SK-N-SH treated with all-trans-retinoic acid at 6 μM for 48 hours (cell line): ENCODE measurements at regions not wholly inside any gene's neighbourhood (a gene's known extent, or its start where the extent isn't known, plus 50 kb on each side); places are given as distances from the start of the nearest gene placed in this dataset.

Source experiments
- ATAC-seq: fragments of 200-7000 bp; cut with Tn5 transposase; 3 replicates; pipeline ENCODE4 v1.9.1; 2020; ENCODE audit warnings: mild to moderate bottlenecking, moderate library complexity
- ARNTL ChIP-seq: fragments of 450-650 bp; formaldehyde crosslinking; IDR thresholded peaks from 2 replicates; pipeline ENCODE4 v1.5.0; 2020; ENCODE audit warnings: low read depth, mild to moderate bottlenecking, moderate library complexity, borderline replicate concordance
- BACH2 ChIP-seq: fragments of 250-450 bp; sonication (Bioruptor Pico); IDR thresholded peaks from 2 replicates; pipeline ENCODE4 v1.9.0; 2021; ENCODE audit warnings: mild to moderate bottlenecking, borderline replicate concordance
- CSDC2 ChIP-seq: fragments of 250-450 bp; sonication (Bioruptor Pico); IDR thresholded peaks from 2 replicates; pipeline ENCODE4 v1.5.0; 2020; ENCODE audit warnings: mild to moderate bottlenecking, moderate library complexity
- CSRNP3 ChIP-seq: fragments of 250-450 bp; sonication (Bioruptor Pico); IDR thresholded peaks from 2 replicates; pipeline ENCODE4 v1.5.1; 2021; ENCODE audit warnings: mild to moderate bottlenecking, moderate library complexity
- ESRRG ChIP-seq: fragments of 250-450 bp; sonication (Bioruptor Pico); IDR thresholded peaks from 2 replicates; pipeline ENCODE4 v1.6.1; 2021; ENCODE audit warnings: mild to moderate bottlenecking
- GLIS3 ChIP-seq: fragments of 250-450 bp; sonication (Bioruptor Pico); IDR thresholded peaks from 2 replicates; pipeline ENCODE4 v1.5.0; 2020; ENCODE audit warnings: mild to moderate bottlenecking, moderate library complexity
- OSR1 ChIP-seq: fragments of 250-450 bp; sonication (Bioruptor Pico); IDR thresholded peaks from 2 replicates; pipeline ENCODE4 v1.8.0; 2022; ENCODE audit warnings: moderate library complexity, mild to moderate bottlenecking, inconsistent platforms
- PATZ1 ChIP-seq: fragments of 250-450 bp; sonication (Bioruptor Pico); IDR thresholded peaks from 2 replicates; pipeline ENCODE4 v1.8.0; 2020; ENCODE audit warnings: mild to moderate bottlenecking, moderate library complexity, borderline replicate concordance
- PPARA ChIP-seq: fragments of 250-450 bp; sonication (Bioruptor Pico); IDR thresholded peaks from 2 replicates; pipeline ENCODE4 v1.5.0; 2020; ENCODE audit warnings: mild to moderate bottlenecking, borderline replicate concordance
- RARB ChIP-seq: fragments of 250-450 bp; sonication (Bioruptor Pico); IDR thresholded peaks from 2 replicates; pipeline ENCODE4 v1.8.0; 2021; ENCODE audit warnings: mild to moderate bottlenecking, moderate library complexity
- SNAI2 ChIP-seq: fragments of 250-450 bp; sonication (Bioruptor Pico); IDR thresholded peaks from 2 replicates; pipeline ENCODE4 v1.5.0; 2020; ENCODE audit warnings: mild to moderate bottlenecking, moderate library complexity
- TCF4 ChIP-seq: fragments of 250-450 bp; sonication (Bioruptor Pico); IDR thresholded peaks from 2 replicates; pipeline ENCODE4 v1.8.0; 2021; ENCODE audit warnings: mild to moderate bottlenecking, moderate library complexity, borderline replicate concordance
- TOX ChIP-seq: fragments of 250-450 bp; sonication (Bioruptor Pico); IDR thresholded peaks from 2 replicates; pipeline ENCODE4 v1.8.0; 2021; ENCODE audit warnings: mild to moderate bottlenecking, moderate library complexity, borderline replicate concordance
- ZC3H10 ChIP-seq: fragments of 250-450 bp; sonication (Bioruptor Pico); IDR thresholded peaks from 2 replicates; pipeline ENCODE4 v1.5.1; 2021; ENCODE audit warnings: mild to moderate bottlenecking, moderate library complexity
- ZFP3 ChIP-seq: fragments of 250-450 bp; sonication (Bioruptor Pico); IDR thresholded peaks from 2 replicates; pipeline ENCODE4 v1.5.0; 2020; ENCODE audit warnings: mild to moderate bottlenecking, moderate library complexity
- ZFP30 ChIP-seq: fragments of 450-650 bp; formaldehyde crosslinking; IDR thresholded peaks from 2 replicates; pipeline ENCODE4 v1.5.0; 2022; ENCODE audit warnings: mild to moderate bottlenecking, moderate library complexity
- ZNF565 ChIP-seq: fragments of 450-650 bp; formaldehyde crosslinking; conservative IDR thresholded peaks from 2 replicates; pipeline ENCODE4 v1.5.0; 2020; ENCODE audit warnings: low read depth, mild to moderate bottlenecking, moderate library complexity
- ZNF70 ChIP-seq: fragments of 450-650 bp; formaldehyde crosslinking; IDR thresholded peaks from 2 replicates; pipeline ENCODE4 v1.5.0; 2020; ENCODE audit warnings: mild to moderate bottlenecking, moderate library complexity
- ZNF8 ChIP-seq: fragments of 450-650 bp; formaldehyde crosslinking; IDR thresholded peaks from 2 replicates; pipeline ENCODE4 v1.5.0; 2020; ENCODE audit warnings: mild to moderate bottlenecking, moderate library complexity
- TF ChIP-seq, protein P1 (sequence below): fragments of 250-450 bp; sonication (Bioruptor Pico); IDR thresholded peaks from 2 replicates; pipeline ENCODE4 v1.5.1; 2020; ENCODE audit warnings: low read depth, mild to moderate bottlenecking, moderate library complexity
- TF ChIP-seq, protein P2 (sequence below): fragments of 250-450 bp; sonication (Bioruptor Pico); IDR thresholded peaks from 2 replicates; pipeline ENCODE4 v1.5.0; 2020; ENCODE audit warnings: mild to moderate bottlenecking, moderate library complexity

GRCh38 chr2:136434251-136434715 lies 316.3 kb upstream of the CXCR4 start (continued):
- TF ChIP-seq OSR1 (no peak), ESRRG (no peak), GLIS3 (CRISPR knock-in tag) (no peak)

GRCh38 chr2:136433261-136433660 lies 315.3 kb upstream of the CXCR4 start:
- TF ChIP-seq ZNF70 (CRISPR knock-in tag) (no peak), ARNTL (CRISPR knock-in tag) (no peak), ZNF8 (CRISPR knock-in tag) (no peak), ZFP3 (CRISPR knock-in tag) (no peak), ZC3H10 (CRISPR knock-in tag) (no peak), ZNF565 (CRISPR knock-in tag) (no peak), CSDC2 (CRISPR knock-in tag) (no peak), PPARA (CRISPR knock-in tag) (no peak), CSRNP3 (CRISPR knock-in tag) (no peak), GLIS3 (CRISPR knock-in tag) (no peak), SNAI2 (CRISPR knock-in tag) (no peak), ESRRG (no peak)
- TF ChIP-seq, protein P1, sequence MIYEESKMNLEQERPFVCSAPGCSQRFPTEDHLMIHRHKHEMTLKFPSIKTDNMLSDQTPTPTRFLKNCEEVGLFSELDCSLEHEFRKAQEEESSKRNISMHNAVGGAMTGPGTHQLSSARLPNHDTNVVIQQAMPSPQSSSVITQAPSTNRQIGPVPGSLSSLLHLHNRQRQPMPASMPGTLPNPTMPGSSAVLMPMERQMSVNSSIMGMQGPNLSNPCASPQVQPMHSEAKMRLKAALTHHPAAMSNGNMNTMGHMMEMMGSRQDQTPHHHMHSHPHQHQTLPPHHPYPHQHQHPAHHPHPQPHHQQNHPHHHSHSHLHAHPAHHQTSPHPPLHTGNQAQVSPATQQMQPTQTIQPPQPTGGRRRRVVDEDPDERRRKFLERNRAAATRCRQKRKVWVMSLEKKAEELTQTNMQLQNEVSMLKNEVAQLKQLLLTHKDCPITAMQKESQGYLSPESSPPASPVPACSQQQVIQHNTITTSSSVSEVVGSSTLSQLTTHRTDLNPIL (CRISPR knock-in tag), result no peak
- no peak for ATAC-seq

- ATAC-seq, result no peak
- TF ChIP-seq OSR1, result no peak
- no peak for TF ChIP-seq PATZ1
- no peak for TF ChIP-seq CSRNP3 (CRISPR knock-in tag)
- no peak for TF ChIP-seq SNAI2 (CRISPR knock-in tag)
- no peak for TF ChIP-seq RARB (CRISPR knock-in tag)
- TF ChIP-seq, protein P1 (CRISPR knock-in tag), result no peak
- TF ChIP-seq BACH2 (CRISPR knock-in tag), result no peak
- TF ChIP-seq TOX (CRISPR knock-in tag), result no peak
- TF ChIP-seq ZNF70 (CRISPR knock-in tag), result no peak
- TF ChIP-seq ARNTL (CRISPR knock-in tag), result no peak
- no peak for TF ChIP-seq GLIS3 (CRISPR knock-in tag)
- no peak for TF ChIP-seq ZFP30
- no peak for TF ChIP-seq TCF4 (CRISPR knock-in tag)
- no peak for TF ChIP-seq ZNF565 (CRISPR knock-in tag)
- TF ChIP-seq, all 23 proteins: peak for 0
These were observed 306.2 kb upstream of the CXCR4 start for GRCh38 chr2:136424112-136424511.

DNA sequence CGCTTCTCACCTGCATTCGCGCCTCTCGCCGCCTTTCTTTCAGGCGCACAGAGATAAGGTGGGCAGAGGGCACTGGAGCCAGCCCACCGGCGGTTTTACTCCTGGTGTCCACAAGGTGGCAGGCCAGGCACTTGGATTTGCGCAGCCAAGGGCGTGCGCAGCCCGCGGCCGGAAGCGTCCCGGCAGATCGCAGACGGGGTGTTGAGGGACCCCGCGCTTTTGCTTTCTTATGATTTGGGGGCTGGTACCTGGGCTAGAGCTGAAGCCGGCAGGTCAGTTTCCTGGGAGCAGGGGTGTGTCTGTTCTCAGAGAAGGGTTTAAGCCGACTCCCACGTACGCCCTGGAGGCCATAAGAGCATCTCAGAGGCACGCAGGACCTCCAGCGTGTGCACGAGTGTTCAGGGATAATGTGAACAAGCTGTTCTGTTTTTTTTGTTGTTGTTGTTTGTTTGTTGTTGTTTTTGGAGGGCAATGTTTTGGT lies 305.6 kb upstream of the CXCR4 start:
- ATAC-seq, result peak; percentile 100
- TF ChIP-seq CSRNP3 (CRISPR knock-in tag) (no peak), ZNF565 (CRISPR knock-in tag) (no peak), SNAI2 (CRISPR knock-in tag) (no peak), ZFP3 (CRISPR knock-in tag) (no peak), TOX (CRISPR knock-in tag) (no peak), CSDC2 (CRISPR knock-in tag) (no peak), TCF4 (CRISPR knock-in tag) (no peak), BACH2 (CRISPR knock-in tag) (no peak), RARB (CRISPR knock-in tag) (no peak)
- TF ChIP-seq, protein P2, sequence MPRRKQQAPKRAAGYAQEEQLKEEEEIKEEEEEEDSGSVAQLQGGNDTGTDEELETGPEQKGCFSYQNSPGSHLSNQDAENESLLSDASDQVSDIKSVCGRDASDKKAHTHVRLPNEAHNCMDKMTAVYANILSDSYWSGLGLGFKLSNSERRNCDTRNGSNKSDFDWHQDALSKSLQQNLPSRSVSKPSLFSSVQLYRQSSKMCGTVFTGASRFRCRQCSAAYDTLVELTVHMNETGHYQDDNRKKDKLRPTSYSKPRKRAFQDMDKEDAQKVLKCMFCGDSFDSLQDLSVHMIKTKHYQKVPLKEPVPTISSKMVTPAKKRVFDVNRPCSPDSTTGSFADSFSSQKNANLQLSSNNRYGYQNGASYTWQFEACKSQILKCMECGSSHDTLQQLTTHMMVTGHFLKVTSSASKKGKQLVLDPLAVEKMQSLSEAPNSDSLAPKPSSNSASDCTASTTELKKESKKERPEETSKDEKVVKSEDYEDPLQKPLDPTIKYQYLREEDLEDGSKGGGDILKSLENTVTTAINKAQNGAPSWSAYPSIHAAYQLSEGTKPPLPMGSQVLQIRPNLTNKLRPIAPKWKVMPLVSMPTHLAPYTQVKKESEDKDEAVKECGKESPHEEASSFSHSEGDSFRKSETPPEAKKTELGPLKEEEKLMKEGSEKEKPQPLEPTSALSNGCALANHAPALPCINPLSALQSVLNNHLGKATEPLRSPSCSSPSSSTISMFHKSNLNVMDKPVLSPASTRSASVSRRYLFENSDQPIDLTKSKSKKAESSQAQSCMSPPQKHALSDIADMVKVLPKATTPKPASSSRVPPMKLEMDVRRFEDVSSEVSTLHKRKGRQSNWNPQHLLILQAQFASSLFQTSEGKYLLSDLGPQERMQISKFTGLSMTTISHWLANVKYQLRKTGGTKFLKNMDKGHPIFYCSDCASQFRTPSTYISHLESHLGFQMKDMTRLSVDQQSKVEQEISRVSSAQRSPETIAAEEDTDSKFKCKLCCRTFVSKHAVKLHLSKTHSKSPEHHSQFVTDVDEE, result no peak
- TF ChIP-seq, protein P1 (CRISPR knock-in tag), result no peak
